Keratinocyte (primary cell): ENCODE measurements at regions not wholly inside any gene's neighbourhood (a gene's known extent, or its start where the extent isn't known, plus 50 kb on each side); places are given as distances from the start of the nearest gene placed in this dataset.

ENCODE experiments used
- DNase-seq: peaks from one replicate; pipeline ENCODE4 v3.0.0-alpha.2; 2011; ENCODE audit warnings: low read depth, missing footprints, low spot score
- FAIRE-seq: peaks from 2 replicates; lab custom pipeline; 2011; peaks lifted over from hg19 to GRCh38; lab: Jason Lieb, UNC
- H2AFZ ChIP-seq: 2 replicates; pipeline ENCODE4 v1.6.0; 2012; ENCODE audit warnings: low read length, control low read depth, inconsistent platforms; ENCODE audit not compliant: control insufficient read depth
- H3K27ac ChIP-seq: 2 replicates; pipeline ENCODE4 v1.5.1; 2011; ENCODE audit warnings: low read length; ENCODE audit not compliant: control insufficient read depth, insufficient read depth
- H3K27me3 ChIP-seq: 3 replicates; pipeline ENCODE4 v1.6.0; 2011; ENCODE audit warnings: low read length; ENCODE audit not compliant: control insufficient read depth, insufficient read depth; ENCODE audit errors: extremely low read depth
- H3K36me3 ChIP-seq, 2 experiments: 2 replicates in 1 of 2; 3 replicates in 1 of 2; pipeline ENCODE4 v1.5.1; 2011; ENCODE audit warnings: low read length in 2 of 2, mild to moderate bottlenecking in 1 of 2; ENCODE audit not compliant: control insufficient read depth in 2 of 2, insufficient read depth in 2 of 2; ENCODE audit errors: extremely low read depth in 1 of 2
- H3K4me1 ChIP-seq: 3 replicates; pipeline ENCODE4 v1.5.1; 2011; ENCODE audit warnings: low read length; ENCODE audit not compliant: control insufficient read depth, insufficient read depth; ENCODE audit errors: extremely low read depth
- H3K4me2 ChIP-seq: 3 replicates; pipeline ENCODE4 v1.6.0; 2011; ENCODE audit warnings: low read depth, low read length; ENCODE audit not compliant: control insufficient read depth, insufficient read depth; ENCODE audit errors: extremely low read depth
- H3K4me3 ChIP-seq, 3 experiments: fragments of 200-600 bp in 1 of 3; sonication (generic) in 1 of 3; 2 replicates in 2 of 3; 3 replicates in 1 of 3; pipeline ENCODE4 v1.5.1; 2011 to 2016; ENCODE audit warnings: low read length in 3 of 3, mild to moderate bottlenecking in 3 of 3, control low read depth in 2 of 3, inconsistent platforms in 1 of 3, low read depth in 1 of 3, mixed read lengths in 1 of 3, mixed run types in 1 of 3, moderate library complexity in 1 of 3; ENCODE audit not compliant: control insufficient read depth in 2 of 3, insufficient read depth in 2 of 3; ENCODE audit errors: extremely low read depth in 1 of 3
- H3K79me2 ChIP-seq: 2 replicates; pipeline ENCODE4 v1.6.0; 2012; ENCODE audit warnings: low read length; ENCODE audit not compliant: control insufficient read depth, insufficient read depth
- H3K9ac ChIP-seq: 3 replicates; pipeline ENCODE4 v1.6.0; 2011; ENCODE audit warnings: low read length; ENCODE audit not compliant: control insufficient read depth, insufficient read depth; ENCODE audit errors: extremely low read depth
- H3K9me1 ChIP-seq: 3 replicates; pipeline ENCODE4 v1.6.0; 2011; ENCODE audit warnings: low read length; ENCODE audit not compliant: control insufficient read depth, insufficient read depth; ENCODE audit errors: extremely low read depth
- H3K9me3 ChIP-seq: 2 replicates; pipeline ENCODE4 v1.5.1; 2012; ENCODE audit warnings: low read depth, low read length; ENCODE audit not compliant: control insufficient read depth
- H4K20me1 ChIP-seq: 3 replicates; pipeline ENCODE4 v1.6.0; 2011; ENCODE audit warnings: low read length; ENCODE audit not compliant: control insufficient read depth, insufficient read depth; ENCODE audit errors: extremely low read depth
- CTCF ChIP-seq, 3 experiments: IDR thresholded peaks in 1 of 3; conservative IDR thresholded peaks in 1 of 3; optimal IDR thresholded peaks in 1 of 3; 2 replicates in 2 of 3; 3 replicates in 1 of 3; pipeline versions ENCODE3 to v1.5.1; 2011; ENCODE audit warnings: low read length in 3 of 3, mild to moderate bottlenecking in 3 of 3, moderate library complexity in 2 of 3, control low read depth in 1 of 3, inconsistent platforms in 1 of 3; ENCODE audit not compliant: insufficient read depth in 2 of 3; ENCODE audit errors: extremely low read depth in 1 of 3
- EZH2 ChIP-seq: IDR thresholded peaks from one replicate; pipeline ENCODE4 v1.6.1; 2012; ENCODE audit warnings: inconsistent platforms, mild to moderate bottlenecking, low read length, moderate library complexity
- dilution Hi-C: fragments of 300-500 bp; cut with MboI; formaldehyde crosslinking; loops from one replicate; pipeline ENCODE4 v1.7.0; 2020; ENCODE audit warnings: low sequenced_read_pairs; ENCODE audit not compliant: extremely low pct_ligation_motif_present

GRCh38 chr6:86856379-86856778 lies 80.9 kb upstream of the HTR1E start:
- H3K79me2 ChIP-seq = no peaks in the 10 kb centered on the region
- H3K9me1 ChIP-seq = no peaks in the 10 kb centered on the region
- H3K27me3 ChIP-seq = no peaks in the 10 kb centered on the region
- H3K9me3 ChIP-seq = no peaks in the 10 kb centered on the region
- H2AFZ ChIP-seq = no peak overlapping the region
- TF ChIP-seq EZH2 (no peak), CTCF (optimal IDR thresholded peaks at IDR 0.05 in 1 of 3, IDR thresholded peaks at IDR 0.05 in 1 of 3, conservative IDR thresholded peaks at IDR 0.05 in 1 of 3; ENCODE audit: extremely low read depth in 1 of 3, insufficient read depth in 2 of 3, low read length in 3 of 3) (no peak)
- H3K4me2 ChIP-seq = no peak overlapping the region
- H3K36me3 ChIP-seq = no peaks in the 10 kb centered on the region
- no peaks in the 10 kb centered on the region for H4K20me1 ChIP-seq
- H3K27ac ChIP-seq = no peak overlapping the region
- H3K9ac ChIP-seq = no peak overlapping the region
- no peaks in the 10 kb centered on the region for H3K4me1 ChIP-seq
- no peak overlapping the region for H3K4me3 ChIP-seq
- dilution Hi-C loops = no loop called here
- no peak for FAIRE-seq
- DNase-seq = no peak

- Histone ChIP-seq H4K20me1 (no peaks in the 10 kb centered on the region), H3K27me3 (no peaks in the 10 kb centered on the region), H2AFZ (no peak overlapping the region), H3K27ac (no peak overlapping the region), H3K9me3 (no peaks in the 10 kb centered on the region), H3K9me1 (no peaks in the 10 kb centered on the region), H3K9ac (no peak overlapping the region), H3K4me1 (no peaks in the 10 kb centered on the region), H3K4me3 (no peak overlapping the region), H3K36me3 (no peaks in the 10 kb centered on the region), H3K4me2 (no peak overlapping the region), H3K79me2 (no peaks in the 10 kb centered on the region)
- dilution Hi-C loops = no loop called here
- DNase-seq (no peak), FAIRE-seq (no peak)
- TF ChIP-seq EZH2 = no peak
Measured at GRCh38 chr6:86848986-86849385, 88.3 kb upstream of the HTR1E start.

DNA sequence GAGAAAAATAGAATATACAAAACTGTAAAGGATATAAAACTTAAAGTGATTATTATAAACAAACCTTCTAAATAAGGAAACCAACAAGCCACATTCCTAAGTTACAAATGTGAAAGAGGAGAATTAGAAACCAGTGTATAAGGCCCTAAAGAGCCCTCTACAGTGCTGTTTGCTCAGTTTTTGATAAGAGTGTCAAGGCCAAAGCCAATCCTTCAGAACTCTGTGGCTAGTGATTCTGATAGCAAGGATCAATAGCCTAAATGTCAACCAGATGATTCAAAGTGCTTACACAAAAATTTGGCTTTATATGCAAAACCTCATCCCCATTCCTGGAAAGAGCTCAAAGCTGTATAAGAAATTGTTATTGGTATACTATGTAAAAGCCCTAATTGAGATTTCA lies 104.6 kb upstream of the HTR1E start:
- dilution Hi-C loops = no loop called here
- FAIRE-seq (no peak), DNase-seq (no peak)
- Histone ChIP-seq H4K20me1 (no peaks in the 10 kb centered on the region), H3K4me1 (no peaks in the 10 kb centered on the region), H2AFZ (no peak overlapping the region), H3K79me2 (no peaks in the 10 kb centered on the region), H3K4me2 (no peak overlapping the region), H3K9me1 (no peaks in the 10 kb centered on the region), H3K4me3 (no peak overlapping the region), H3K36me3 (no peaks in the 10 kb centered on the region), H3K27ac (no peak overlapping the region), H3K27me3 (no peaks in the 10 kb centered on the region), H3K9me3 (no peaks in the 10 kb centered on the region), H3K9ac (no peak overlapping the region)
- TF ChIP-seq CTCF (optimal IDR thresholded peaks at IDR 0.05 in 1 of 3, IDR thresholded peaks at IDR 0.05 in 1 of 3, conservative IDR thresholded peaks at IDR 0.05 in 1 of 3; ENCODE audit: extremely low read depth in 1 of 3, insufficient read depth in 2 of 3, low read length in 3 of 3) (no peak), EZH2 (no peak)
